Mesodermal cell (in vitro differentiated cells): ENCODE measurements at regions not wholly inside any gene's neighbourhood (a gene's known extent, or its start where the extent isn't known, plus 50 kb on each side); places are given as distances from the start of the nearest gene placed in this dataset.
"Not testable (repeated sequence)": the region's sequence is repeated elsewhere in the genome, so short reads cannot be mapped to it uniquely, and the experiment has no call there.

Source experiments
- H3K27ac ChIP-seq: 2 replicates; pipeline ENCODE4 v1.7.0; 2013; ENCODE audit warnings: mild to moderate bottlenecking, low read depth, low read length, moderate library complexity; ENCODE audit not compliant: severe bottlenecking
- H3K36me3 ChIP-seq: 2 replicates; pipeline ENCODE4 v1.7.1; 2013; ENCODE audit warnings: mild to moderate bottlenecking, low read length, moderate library complexity; ENCODE audit not compliant: control insufficient read depth, insufficient read depth
- H3K4me1 ChIP-seq: one replicate; pipeline ENCODE4 v1.7.1; 2013; ENCODE audit warnings: mild to moderate bottlenecking, low read length; ENCODE audit not compliant: insufficient read depth, control insufficient read depth, poor library complexity, severe bottlenecking
- H3K4me3 ChIP-seq: 2 replicates; pipeline ENCODE4 v1.7.0; 2013; ENCODE audit warnings: low read length, control low read depth, mild to moderate bottlenecking; ENCODE audit not compliant: insufficient read depth, poor library complexity, severe bottlenecking; ENCODE audit errors: extremely low read depth
- H3K9me3 ChIP-seq: 2 replicates; pipeline ENCODE4 v1.7.1; 2013; ENCODE audit warnings: mild to moderate bottlenecking, low read length, moderate library complexity; ENCODE audit not compliant: control insufficient read depth
- WGBS, 2 experiments: methylation state at CpG; one replicate each; pipeline ENCODE4 v1.1.5; 2013; ENCODE audit warnings: missing lambda C conversion rate in 2 of 2; ENCODE audit not compliant: insufficient coverage in 2 of 2; 5-methylcytosine and 5-hydroxymethylcytosine counted together

DNA sequence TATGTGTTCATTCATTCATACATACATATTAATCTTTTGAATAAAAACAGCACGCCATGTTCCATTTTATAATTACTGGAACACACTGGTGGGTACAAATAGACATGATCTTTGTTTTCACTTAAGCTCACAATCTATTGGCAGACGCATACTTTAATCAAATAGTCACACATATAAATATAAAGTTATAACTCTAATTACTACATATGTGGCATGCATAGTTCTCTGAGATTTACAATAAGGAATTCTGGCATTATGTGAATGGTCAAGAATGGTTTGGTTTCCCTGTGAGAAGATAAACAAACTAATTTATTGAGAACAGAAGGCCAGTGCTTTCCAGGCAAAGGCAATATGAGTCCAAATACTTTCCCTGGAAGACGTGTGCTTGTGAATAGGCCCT is 576.2 kb downstream of the CDH8 start:
- Histone ChIP-seq H3K4me1 (no peaks in the 10 kb centered on the region), H3K9me3 (no peaks in the 10 kb centered on the region), H3K27ac (no peak overlapping the region), H3K4me3 (no peak overlapping the region), H3K36me3 (no peaks in the 10 kb centered on the region)
- 64 to 80% methylated on average over 1 of the region's 3 CpGs for WGBS, 2 experiments

DNA sequence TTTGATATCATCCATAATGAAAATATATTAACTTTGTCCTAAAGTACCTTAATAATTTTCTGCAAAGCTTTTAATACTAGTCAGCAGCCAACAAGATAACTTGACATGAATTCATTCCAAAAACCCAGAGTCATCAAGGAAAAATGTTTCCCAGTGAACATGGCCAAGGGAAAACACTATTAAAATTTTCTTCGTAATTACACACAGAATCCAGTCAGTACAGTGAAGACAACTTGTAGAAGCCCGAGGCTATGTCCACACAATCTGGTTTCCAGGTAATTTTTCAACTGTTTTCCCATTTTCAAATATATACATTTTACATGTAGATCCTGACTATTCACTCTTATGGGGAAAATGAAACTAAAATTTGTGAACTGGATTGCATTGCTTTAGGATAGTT is 600.9 kb downstream of the CDH8 start:
- H3K9me3 ChIP-seq, result no peaks in the 10 kb centered on the region
- no peaks in the 10 kb centered on the region for H3K36me3 ChIP-seq
- H3K27ac ChIP-seq, result no peak overlapping the region
- no peaks in the 10 kb centered on the region for H3K4me1 ChIP-seq
- WGBS, 2 experiments, result 84% methylated on average over 2 of the region's 2 CpGs; no CpG with 5 or more reads in 1 of the 2 experiments
- no peak overlapping the region for H3K4me3 ChIP-seq

DNA sequence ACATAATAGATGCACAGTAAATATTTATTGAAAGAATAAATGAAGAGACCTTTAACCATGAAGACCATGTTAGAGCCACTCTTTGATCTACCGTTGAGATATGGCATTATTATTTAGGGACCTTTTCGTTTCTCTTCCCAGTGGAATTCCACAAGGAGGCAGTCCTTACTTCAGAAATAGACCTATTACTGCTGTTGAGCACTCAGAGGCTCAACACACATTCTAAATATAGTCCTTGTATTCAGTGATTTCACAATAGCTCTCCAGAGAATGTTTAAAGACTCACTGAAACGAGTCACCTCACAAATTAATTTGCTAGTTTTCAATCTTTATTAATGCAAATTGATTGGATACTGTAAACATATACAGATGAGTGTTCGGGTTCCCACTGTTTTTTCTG is 603.8 kb downstream of the CDH8 start:
- Histone ChIP-seq H3K4me1 (no peaks in the 10 kb centered on the region), H3K36me3 (no peaks in the 10 kb centered on the region), H3K27ac (no peak overlapping the region), H3K9me3 (no peaks in the 10 kb centered on the region), H3K4me3 (no peak overlapping the region)
- 86% methylated on average over 2 of the region's 4 CpGs; no CpG with 5 or more reads in 1 of the 2 experiments for WGBS, 2 experiments

DNA sequence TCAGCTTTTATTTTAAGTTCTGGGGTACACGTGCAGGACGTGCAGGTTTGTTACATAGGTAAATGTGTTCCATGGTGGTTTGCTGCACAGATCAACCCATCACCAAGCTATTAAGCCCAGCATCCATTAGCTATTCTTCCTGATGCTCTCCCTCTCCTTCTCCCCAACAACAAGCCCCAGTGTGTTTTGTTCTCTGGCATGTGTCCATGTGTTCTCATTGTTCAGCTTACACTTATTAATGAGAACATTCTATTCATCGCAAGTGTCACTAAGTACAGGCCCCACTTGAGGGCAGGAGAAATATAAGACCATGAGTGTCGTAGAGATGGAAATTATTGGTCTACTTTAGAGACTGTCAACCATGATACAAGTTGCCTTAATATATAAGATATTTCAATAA is 615.1 kb downstream of the CDH8 start:
- H3K36me3 ChIP-seq, result no peaks in the 10 kb centered on the region
- H3K27ac ChIP-seq, result no peak overlapping the region
- H3K9me3 ChIP-seq, result no peaks in the 10 kb centered on the region
- no peaks in the 10 kb centered on the region for H3K4me1 ChIP-seq
- no CpG with 5 or more reads among the region's 4 CpGs for WGBS, 2 experiments
- no peak overlapping the region for H3K4me3 ChIP-seq

DNA sequence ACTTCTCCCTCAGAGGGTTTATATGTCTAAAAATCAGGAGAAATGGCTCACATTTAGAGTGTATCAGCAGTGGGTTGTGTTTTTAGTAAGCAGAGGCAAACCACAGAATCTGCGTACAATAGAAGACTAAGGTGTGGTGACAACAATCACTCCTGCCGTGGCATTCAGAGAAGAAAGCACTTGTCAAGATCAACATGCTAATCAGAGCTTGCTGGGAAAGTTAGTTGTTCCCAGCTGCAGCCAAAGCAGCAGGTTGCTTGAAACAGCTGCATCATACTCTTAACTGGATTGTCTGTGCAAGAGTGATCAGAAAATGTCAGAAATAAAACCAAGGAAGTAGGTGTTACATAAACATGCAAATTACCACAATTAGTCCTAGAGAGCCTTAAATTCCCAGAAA is 616.4 kb downstream of the CDH8 start:
- H3K27ac ChIP-seq, result no peak overlapping the region
- no peaks in the 10 kb centered on the region for H3K4me1 ChIP-seq
- no peaks in the 10 kb centered on the region for H3K9me3 ChIP-seq
- no peaks in the 10 kb centered on the region for H3K36me3 ChIP-seq
- H3K4me3 ChIP-seq, result no peak overlapping the region
- WGBS, 2 experiments, result 46 to 58% methylated on average over 2 of the region's 2 CpGs

DNA sequence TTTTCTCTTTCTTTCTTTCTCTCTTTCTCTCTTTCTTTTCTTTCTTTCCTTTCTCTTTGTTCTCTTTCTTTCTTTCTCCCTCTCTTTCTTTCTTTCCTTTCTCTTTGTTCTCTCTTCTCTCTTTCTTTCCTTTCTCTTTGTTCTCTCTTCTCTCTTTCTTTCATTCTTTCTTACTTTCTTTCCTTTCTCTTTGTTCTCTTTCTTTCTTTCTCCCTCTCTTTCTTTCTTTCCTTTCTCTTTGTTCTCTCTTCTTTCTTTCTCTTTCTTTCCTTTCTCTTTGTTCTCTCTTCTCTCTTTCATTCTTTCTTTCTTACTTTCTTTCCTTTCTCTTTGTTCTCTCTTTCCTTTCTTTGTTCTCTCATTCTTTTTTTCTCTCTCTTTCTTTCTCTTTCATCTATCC is 617.4 kb downstream of the CDH8 start:
- H3K9me3 ChIP-seq, H3K36me3 ChIP-seq, H3K27ac ChIP-seq, H3K4me3 ChIP-seq, H3K4me1 ChIP-seq: not testable (repeated sequence)

DNA sequence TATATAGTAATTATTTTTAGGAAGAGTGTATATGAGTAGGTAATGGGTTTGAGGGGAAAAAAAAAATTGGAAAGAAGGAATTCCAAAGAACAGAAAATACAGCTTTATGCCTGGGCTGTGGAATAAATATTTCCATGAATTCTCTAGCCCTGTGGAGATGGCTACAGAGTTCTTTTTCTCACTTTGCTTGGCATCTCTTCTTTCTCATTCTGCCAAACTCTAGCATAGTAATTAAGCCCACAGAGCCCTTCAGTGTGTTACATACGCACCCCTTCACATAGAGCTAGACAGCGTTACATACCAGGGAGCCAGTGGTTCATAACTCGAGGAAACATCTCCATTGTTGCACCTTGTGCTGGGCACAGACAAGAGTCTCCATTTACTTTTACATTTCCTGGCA is 621.1 kb downstream of the CDH8 start:
- H3K9me3 ChIP-seq, result no peaks in the 10 kb centered on the region
- 80 to 89% methylated on average over 1 to 3 of the region's 3 CpGs for WGBS, 2 experiments

DNA sequence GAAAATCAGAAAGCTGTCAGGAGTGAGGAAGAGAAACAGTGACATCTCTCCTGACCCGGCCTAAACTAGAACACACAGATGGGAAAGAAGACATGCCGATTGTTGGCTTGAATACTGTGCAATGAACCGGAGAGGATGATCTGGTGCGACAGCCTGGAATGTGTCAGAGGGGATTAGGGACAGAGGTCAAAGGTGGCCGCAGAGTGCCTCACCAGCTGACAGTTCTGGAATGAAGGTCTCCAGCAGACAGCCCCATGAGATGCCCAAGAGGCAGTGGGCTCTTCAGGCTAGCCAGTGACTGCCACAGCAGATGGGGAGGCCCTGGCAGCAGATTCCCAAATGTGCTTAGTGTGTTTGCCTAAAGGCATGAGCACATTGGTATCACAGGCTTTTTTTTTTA is 623.2 kb downstream of the CDH8 start:
- 70 to 80% methylated on average over 2 to 5 of the region's 5 CpGs for WGBS, 2 experiments
- Histone ChIP-seq H3K4me3 (no peak overlapping the region), H3K36me3 (no peaks in the 10 kb centered on the region), H3K27ac (no peak overlapping the region), H3K9me3 (no peaks in the 10 kb centered on the region), H3K4me1 (no peaks in the 10 kb centered on the region)

More for the DNA sequence above, 621.1 kb downstream of the CDH8 start:
- Histone ChIP-seq H3K27ac (no peak overlapping the region), H3K4me3 (no peak overlapping the region), H3K4me1 (no peaks in the 10 kb centered on the region), H3K36me3 (no peaks in the 10 kb centered on the region)

DNA sequence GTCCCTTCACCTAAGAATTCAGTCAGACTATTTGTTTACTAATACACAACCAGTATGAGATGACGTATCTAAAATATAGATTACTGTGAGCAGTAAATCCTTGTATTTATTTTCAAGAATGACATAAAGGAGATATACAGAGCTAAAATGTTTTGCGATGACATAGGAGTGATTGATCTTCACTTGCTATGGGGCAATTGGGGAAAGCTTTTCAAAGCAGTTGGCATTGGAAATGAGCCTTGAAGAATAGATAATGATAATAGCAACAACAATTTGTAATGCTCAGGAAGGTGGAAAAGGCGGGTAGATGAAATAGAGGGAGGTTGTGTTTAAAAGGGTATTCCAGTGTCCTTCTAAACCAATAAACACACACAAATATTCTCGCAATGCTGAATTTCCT is 623.7 kb downstream of the CDH8 start:
- Histone ChIP-seq H3K36me3 (no peaks in the 10 kb centered on the region), H3K9me3 (no peaks in the 10 kb centered on the region), H3K4me1 (no peaks in the 10 kb centered on the region), H3K27ac (no peak overlapping the region), H3K4me3 (no peak overlapping the region)
- 100% methylated on average over 1 of the region's 4 CpGs; no CpG with 5 or more reads in 1 of the 2 experiments for WGBS, 2 experiments

DNA sequence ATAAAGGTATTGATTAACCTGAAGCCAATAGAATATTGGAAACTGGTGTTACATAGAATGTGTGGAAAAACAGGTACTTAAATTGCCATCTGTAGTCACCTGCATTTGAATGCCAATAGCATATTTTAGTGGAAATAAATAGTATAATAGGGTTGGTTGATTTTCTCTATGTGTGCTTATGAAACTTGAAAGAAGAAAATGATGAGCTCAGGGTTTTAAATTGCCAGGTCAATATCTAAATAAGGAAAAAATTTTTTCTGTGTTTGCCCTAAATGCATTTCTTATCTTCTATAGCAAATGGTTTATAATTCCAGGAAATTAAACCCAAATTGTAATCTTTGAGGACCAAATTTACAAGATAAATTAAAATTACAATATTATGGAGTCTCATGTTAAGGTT is 626.6 kb downstream of the CDH8 start:
- H3K36me3 ChIP-seq, result no peaks in the 10 kb centered on the region
- no peak overlapping the region for H3K27ac ChIP-seq
- no peak overlapping the region for H3K4me3 ChIP-seq
- no peaks in the 10 kb centered on the region for H3K4me1 ChIP-seq
- H3K9me3 ChIP-seq, result no peaks in the 10 kb centered on the region

DNA sequence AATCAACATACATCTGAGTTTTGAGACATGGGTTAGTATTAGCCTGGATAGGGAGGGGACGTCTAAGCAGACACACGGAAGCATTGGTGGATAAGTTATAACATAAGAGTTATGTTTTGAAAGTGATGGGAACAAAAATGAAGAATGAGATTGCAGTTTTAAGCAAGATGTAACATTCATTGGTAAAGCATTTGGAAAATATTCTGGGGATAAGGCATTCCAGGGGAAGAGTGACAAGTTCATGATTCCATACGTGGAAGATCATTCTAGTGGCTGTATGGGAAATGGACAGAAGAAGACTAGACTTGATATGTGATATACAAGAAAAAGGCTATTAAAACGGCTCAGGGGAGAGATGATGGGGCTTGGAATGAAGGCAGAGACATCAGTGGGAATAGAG is 632.9 kb downstream of the CDH8 start:
- 87 to 95% methylated on average over 3 to 4 of the region's 4 CpGs for WGBS, 2 experiments

DNA sequence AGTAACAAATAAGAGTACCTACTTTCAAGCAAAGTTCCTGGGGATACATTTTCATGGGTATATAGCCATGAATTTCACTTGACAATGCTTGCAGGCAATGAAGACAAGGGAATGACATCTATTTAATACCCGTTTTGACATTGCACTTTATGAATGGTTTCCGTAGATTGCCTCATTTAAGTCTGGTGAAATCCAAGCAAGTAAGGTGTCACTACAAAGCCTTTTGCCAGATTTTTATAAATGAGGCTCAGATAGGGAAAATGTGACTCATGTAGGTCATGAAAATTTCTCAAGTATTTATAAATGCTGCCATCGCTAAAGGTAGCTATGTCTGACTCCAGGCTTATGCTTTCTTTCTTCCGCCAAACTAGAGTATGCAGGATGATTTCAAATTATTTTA is 644.3 kb downstream of the CDH8 start:
- WGBS, 2 experiments, result 74 to 86% methylated on average over 2 of the region's 4 CpGs
- Histone ChIP-seq H3K4me3 (no peak overlapping the region), H3K9me3 (no peaks in the 10 kb centered on the region), H3K36me3 (no peaks in the 10 kb centered on the region), H3K4me1 (no peaks in the 10 kb centered on the region), H3K27ac (no peak overlapping the region)

More for the DNA sequence above, 632.9 kb downstream of the CDH8 start:
- no peaks in the 10 kb centered on the region for H3K4me1 ChIP-seq
- H3K27ac ChIP-seq, result no peak overlapping the region
- no peaks in the 10 kb centered on the region for H3K9me3 ChIP-seq
- no peak overlapping the region for H3K4me3 ChIP-seq
- H3K36me3 ChIP-seq, result no peaks in the 10 kb centered on the region
